ENCODE measurements at regions not wholly inside any gene's neighbourhood (a gene's known extent, or its start where the extent isn't known, plus 50 kb on each side); places are given as distances from the start of the nearest gene placed in this dataset.

DNA sequence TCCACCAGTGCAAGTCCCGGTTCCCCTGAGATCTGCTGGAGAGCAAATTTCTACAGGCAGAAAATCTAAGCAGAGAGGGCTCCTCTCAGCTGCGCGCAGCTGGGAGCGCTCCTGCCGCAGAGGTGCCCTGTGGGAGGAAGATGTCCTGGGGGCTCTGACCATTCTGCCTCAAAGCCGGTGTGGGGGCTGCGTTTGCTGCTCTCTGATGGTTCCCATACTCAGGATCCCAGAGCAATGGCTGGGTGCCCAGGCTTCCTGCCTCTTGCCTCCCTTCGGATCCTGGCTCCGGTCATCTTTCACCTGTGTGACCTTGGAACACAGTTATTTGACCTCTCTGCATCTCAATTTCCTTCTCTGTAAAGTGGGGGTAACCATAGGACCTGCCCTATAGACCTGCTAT lies 434.2 kb downstream of the ZNF521 start:
- DNase-seq = no peak

DNA sequence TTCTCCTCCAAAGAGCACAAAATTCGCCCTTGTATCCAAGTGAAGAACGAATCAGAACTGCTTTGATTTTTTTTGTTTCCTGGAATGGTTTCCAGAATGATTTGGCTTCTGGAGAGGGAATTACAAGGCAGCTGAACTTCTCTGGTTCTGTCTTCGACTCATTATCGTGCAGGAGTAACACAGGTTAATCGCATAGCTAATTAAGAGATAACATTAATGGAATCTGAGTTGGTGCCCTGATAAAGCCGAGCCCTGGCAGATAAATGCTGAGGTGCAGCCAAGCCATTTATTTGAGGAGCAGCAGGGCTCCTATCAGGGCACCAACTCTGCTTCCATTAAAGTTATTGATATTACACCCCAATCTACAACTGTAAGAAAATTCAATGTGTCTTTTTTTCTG lies 433.7 kb downstream of the ZNF521 start:
- no peak for DNase-seq

DNA sequence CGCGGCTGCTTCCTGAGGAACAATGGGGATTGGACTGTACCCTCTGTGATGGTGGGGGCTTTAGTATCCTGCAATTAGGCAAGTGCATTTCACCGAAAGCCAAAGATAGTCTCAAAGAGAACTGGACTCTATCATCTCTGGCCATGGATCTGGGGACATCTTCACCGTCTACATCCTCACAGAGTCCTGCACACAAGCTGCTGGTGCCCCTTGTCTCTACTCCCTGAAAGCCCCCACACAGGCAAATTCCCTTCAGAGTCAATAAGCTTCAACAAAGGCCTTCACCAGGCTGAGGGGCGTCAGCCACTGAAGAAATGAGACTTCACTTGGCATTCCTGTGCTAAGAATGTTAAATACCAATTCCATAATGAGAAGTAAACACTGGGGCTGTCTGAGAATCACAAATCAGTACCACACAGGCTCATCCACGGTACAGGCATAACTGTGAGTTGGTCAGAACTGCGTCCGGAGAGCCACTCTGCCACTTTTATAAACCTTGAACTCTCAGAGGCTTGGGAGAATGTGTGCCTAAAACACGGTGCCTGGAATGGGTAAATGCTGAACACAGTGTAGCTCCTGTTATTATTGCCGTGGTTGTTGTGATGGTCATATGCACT lies 432.7 kb downstream of the ZNF521 start:
- DNase-seq = no peak

DNA sequence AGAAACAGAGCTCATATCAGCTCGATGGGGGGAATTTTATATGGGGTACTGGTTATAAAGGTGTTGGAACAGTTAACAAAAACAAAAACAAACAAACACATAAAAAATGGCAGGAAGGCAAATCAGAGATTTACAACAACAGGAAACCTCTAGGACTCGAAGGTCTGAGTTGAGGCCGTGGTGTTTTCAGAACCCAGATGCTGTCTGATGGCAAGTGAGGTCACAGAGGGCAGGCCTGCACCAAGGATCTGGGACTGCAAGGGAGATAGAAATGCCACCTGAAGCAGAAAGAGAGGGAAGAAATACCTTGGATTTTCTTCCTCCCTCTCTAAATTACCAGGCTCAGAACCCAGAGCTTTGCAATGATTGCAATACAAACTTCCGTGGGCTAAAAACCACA lies 429.5 kb downstream of the ZNF521 start:
- DNase-seq = no peak

DNA sequence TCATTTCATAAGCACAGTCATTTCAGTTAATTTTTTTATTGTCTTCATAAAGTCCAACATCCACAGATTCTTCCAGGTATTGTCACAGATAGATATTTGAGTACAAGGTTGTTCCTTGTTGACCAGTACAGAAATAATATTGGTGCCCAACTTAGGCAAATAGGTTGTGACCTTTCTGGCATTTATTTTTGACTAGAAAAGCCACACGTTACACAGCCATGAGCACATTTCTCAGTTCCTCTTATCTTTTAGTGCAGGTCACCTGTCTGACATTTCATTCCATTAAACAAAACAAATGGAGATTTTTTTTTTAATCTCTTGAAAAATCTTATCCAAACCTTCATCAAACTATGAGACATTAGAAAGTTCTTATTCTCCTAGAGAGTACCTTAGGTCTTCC lies 428.8 kb downstream of the ZNF521 start:
- DNase-seq = no peak

DNA sequence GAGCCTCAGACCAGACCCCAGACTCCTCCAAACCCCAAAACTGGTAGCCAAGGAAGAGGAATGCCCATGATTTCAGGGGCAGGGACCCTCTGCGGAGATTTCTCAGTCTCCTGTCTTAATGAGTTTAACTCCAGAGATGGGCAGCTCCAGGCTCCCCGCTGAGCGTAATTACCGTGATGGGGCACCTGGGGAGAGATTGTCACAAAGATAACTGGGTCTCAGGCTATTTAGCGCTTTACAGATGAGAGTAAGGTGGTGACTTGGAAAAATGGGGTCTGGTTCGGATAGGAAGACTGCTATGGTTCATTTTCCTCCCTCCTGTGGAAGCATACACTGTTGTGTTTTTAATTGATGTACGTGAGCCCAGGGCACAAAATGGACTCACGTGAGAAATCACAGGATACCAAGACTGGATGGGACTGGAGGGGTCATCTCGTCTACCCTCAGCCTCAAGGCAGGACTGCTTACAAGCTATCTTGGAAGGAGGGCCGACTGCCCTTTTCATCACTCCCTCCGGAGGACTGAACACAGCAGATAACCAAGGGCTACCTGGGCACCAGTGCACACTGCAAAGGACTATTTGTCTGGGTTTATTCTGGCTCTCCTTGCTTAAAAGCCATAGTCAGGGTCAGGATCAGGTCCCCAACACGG lies 427.8 kb downstream of the ZNF521 start:
- no peak for DNase-seq

DNA sequence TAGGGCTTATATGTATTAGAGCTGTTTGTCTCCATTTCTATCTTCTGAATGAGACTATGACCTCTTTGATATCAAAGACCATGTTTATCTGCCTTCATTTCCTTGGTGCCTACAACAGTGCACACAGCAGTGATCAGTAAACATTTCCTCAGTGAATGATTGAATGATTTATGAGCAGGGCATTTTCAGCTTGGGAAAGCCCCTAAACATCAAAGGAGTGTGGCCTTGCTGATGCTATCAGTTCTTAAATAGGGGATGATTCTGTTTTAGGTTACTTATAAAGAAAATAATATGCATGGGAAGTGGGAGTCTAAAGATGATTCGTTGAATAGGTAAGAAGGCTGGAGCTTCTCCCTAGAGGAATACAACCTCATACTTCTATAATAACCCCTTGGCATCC lies 425.3 kb downstream of the ZNF521 start:
- DNase-seq = no peak

DNA sequence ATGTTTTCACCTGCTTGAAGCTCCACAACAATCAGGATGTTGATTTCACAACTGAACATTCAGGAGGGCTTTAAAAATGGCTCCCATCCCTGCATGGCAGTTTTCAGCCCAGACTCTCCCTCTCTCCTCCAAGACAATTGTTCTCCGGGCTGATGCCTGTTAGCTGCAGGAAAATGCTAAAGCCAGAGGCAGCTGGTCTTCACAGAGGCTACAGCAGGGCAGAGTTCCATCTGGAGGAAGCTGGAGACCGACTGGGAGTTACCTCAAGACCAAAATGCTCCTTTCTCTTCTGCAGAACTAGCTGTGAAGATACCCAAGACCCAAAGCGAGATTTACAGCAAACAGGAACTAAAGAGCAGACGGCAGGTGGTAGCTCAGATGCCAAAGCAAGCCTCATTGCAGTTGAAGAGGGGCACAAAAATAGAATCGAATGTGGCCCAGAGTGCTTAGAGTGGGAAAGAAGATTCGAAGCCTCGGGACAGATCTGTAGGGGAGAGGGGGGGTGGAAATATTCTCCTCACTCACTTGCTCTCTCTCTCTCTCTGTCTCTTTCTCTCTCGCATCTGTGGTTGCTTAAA lies 423.6 kb downstream of the ZNF521 start:
- no peak for DNase-seq

DNA sequence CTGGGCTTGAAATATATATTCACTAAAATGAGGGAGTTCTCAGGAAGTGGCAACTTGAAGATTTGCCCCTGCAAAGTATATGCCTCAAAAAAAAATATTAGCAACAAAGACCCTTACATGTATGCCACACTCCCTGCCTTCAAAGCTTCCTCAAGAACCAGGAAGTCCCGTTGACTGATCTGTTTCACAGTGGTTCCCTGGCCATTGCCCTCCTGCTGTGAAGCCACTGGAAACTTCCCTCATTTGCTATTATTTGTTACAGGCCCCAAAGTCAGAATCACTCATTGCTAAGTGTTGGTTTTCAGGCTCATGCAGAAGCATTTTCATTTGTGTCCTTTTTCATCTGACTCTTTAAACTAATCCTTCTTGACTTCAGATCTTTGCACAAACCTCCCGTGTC lies 421.5 kb downstream of the ZNF521 start:
- DNase-seq = no peak

DNA sequence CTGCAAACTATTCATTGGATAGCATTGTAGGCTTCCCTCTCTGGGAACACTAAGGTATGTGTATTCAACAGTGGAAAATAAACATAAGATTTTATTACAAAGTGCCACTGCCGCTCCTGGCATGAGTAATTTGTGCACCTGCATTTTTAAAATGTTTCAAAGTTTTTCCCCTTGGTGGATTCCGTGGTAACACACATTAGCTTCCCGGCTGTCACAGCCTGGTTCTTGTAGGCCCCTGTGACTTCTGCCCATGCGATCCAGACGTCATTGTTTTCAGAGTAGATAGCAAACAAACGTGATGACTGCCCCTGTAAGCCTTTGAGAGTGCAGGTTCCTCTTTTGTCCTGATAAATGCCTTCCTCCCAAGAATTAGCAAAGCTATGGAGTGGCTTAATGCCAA lies 421.0 kb downstream of the ZNF521 start:
- no peak for DNase-seq

DNA sequence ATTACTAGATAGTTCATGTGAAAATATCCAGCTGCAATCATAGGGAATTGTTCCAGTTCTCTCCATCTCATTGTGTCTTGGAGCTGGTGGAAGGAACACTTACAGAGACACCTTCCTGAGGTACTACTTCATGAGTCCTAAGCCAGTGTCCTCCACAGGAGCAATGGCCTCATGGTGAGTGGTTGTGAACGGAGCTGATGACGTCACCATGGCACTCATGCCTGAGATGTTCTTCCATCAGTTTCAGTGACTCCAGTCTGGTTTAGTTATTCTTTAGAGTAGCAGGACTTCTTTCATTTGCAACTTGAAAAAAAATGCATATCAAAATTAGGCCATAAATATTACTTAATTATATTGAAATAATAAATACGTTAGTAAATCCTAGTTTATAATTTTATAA lies 418.6 kb downstream of the ZNF521 start:
- no peak for DNase-seq

DNA sequence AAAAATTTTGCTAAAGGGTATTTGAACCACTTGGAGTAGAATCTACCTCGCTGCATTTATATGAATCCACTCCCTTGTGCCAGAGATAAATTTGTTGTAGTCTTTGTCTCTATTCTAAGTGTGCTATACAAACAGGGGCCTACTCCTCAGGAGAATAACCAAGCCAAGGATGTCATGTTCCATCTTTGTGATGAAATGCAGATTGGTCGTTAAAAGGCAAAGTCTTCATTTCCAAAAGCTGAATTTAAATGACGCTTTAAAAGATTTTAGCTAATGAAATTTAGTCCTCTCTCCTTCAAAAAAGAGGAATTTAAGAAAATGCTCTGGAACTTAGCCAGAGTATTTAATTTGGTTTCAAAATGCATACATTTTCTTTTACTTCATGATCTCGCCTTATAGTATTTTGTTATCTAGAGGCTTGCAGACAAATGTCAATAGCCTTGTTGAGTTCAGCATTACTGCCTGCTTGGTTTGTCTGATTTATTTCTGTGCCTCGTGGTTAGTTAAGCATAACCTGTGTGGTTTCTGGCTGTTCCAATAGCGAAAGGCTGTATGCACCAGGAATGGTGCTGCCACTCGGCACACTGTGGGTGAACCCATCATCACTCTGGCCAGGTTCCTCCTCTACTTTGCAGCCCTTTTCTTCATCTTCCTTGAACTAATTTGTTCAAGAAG lies 417.6 kb downstream of the ZNF521 start:
- no peak for DNase-seq

DNA sequence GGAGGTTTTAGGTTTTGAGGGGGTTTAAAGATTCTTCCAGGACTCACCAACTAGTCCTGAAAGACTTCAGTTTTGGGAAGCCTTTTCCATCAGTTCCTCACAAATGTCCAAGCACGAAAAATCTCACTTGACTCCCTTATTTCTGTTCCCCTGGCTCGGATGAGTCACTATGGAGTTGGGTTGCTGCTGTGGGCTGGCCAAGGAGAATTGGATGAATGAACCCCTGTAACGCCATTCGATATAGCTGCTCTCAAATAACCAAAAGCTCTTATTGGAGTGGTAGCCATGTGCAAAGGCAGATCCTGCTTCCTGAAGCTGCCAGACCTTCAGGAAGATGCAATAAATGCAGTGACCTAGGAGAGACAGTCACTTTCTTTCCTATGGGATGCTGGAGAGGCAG lies 417.0 kb downstream of the ZNF521 start:
- DNase-seq = no peak

DNA sequence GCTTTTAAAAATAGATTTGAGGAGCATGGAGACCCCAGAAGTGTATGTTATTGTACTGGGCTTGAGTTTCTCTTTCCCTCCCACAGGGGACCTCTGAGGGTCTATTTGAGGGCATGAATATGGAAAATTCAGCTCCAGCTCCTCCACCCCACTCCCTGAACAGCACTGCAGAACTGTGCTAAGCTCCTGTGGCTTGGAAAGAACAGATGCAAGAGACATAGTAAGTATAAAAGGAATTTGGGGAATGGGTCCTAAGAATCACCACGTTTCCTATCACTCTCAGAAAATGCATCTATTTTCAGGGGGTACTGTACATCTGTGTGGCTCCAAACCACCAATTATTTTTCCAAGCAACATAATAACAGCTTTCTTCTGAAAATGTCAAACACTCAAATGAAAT lies 416.1 kb downstream of the ZNF521 start:
- DNase-seq = no peak

DNA sequence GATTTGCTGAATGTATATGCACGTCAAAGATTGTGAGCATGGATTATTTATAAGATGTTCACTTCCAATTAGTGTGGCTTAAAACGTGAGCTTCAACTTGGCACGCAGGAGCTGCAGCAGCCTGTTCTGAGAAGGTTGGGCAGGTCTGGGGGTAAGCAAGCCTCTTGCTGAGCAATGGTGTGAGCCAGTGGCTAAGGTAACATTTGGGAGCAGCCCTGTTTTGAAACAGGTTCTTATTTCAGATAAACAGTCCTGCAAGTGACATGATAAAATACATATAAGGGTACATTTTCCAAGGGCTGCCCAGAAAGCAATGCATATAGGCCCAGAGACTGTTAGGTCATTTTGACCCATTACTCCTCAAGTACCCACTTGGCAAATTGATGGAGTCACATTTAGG lies 415.3 kb downstream of the ZNF521 start:
- no peak for DNase-seq

DNA sequence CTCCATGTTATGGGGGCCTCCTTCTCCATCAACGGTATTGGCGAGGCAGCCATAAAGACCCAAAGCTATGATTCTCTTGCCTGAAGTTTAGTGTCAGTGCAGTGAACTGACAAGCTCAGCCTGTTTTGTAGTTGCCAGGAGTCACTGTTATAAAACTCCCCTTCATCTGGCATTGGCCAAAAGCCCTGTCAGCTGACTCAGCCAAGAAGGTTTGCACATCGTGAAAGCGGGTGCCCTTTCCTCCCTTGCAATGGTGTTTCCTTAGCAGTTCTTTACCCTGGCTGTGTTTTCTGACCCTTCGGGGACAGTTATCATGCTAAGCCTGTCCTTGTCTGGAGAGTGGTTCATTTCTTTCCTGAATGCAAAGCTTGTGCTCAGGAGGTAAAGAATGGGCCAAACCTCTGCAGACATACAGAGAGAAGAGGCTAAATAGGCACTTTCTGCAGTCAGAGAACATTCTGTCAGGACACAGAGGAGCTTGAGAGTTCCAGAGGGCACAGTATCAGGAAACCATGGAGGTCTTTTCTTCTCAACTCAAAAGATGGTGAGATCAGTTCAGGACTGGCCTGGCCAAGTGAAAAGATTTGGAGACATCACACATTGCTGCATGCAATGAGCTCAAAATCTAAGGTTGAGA lies 414.2 kb downstream of the ZNF521 start:
- no peak for DNase-seq

DNA sequence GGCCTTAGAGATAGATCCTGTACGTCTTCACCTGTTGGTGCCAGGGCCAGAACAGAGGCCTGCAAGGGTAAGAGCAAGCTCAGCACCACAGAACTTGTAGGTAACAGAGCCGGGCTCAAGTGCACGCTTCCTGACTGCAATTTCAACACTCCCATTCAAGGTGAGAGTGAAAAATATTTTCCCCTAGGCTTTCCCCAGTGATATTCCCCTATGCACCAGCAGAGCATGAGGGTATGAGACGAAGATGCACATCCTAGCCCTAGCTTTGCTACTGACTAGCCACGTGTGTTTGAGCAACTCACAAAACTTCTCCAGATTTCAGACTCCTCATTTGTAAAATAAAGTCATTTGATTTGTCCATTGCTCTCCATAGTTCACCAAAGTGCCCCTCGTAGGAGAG lies 411.6 kb downstream of the ZNF521 start:
- no peak for DNase-seq

DNA sequence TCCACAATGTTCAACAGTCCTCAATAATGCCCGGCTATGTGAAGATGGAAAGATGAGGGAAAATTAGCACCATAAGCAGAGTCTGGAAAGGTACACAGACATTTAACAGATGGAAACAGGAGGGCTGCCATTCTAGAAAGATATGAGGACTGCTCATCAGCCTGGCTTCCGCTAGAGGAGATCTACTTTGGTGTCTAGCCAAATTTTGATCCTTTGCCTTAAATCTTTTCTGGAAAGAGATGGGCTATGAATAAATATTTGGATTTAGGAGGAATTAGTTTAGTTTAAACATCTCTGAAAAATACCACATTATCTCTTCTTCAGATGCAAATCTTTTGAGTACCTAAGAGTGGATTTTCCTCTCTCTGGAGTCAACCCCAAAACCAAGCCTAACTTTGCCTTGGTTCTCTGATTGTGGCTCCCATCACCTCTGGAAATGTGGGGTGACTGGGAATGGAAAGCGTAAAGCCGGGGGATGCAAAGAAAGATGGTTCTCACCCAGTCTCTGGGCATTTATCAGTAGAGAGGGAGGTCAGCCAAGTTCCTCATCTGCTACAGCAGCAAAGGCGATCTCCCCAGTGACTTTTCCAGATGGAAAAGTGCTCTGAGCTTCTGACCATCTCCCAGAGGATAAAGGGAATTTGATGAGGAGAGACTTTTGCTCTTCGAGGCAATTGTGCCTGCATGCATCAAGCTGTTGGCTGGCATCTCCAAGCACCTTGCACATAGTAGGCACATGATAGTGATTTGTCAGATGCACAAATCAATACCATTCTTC lies 410.6 kb downstream of the ZNF521 start:
- DNase-seq = no peak

DNA sequence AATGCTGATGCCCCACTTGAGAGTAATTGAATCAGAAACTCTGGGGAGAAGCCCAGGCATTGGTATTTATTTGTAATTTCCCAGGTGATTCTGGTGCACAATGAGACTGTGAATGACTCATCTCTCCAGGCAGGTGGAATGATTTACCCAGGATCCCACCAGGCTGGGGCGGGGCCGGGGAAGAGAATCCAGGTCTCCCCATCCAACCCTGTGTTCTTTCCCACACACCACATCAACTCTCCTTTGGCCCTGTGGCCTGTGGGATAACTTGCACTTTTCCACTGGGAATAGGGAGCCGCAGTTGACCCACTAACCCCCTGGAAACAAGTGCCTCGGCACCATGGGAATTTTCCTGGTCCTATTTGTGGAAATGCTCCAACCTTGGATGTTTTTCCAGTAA lies 409.8 kb downstream of the ZNF521 start:
- no peak for DNase-seq

DNA sequence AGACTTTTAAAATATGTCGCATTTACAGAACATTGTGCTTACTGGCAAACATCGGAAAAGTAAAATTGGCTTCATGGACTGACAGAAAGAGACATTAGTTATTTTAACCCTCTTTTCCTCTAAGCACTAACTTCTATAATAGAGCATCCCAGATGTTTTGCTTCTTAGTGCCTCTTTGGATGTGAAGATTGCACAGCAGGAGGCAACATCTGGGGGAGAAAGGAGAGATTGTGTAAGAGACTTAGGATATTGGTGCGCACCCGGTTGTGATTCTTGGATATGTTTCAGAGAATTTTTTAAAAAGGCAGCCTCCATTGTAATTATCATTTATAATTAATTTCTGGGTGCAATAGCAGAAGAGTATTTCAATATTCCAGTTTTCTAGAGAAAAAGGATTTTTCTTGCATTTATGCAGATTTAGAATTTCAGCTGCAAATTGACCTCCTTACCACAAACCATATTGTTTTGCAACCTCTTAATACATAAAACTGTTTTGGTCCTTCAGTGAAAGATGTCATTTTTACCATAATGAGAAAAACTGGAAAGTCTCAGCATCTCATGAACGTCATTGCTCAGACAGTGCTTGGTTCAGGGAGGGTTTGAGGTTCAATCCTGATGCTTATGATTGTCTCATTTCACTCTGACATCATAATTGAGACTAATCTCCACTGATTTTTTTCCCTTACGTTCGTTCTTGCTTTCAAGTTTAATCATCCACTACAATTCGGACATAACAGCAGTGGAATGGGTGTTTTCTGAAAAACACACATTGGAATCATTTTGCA lies 404.3 kb downstream of the ZNF521 start:
- DNase-seq = no peak

DNA sequence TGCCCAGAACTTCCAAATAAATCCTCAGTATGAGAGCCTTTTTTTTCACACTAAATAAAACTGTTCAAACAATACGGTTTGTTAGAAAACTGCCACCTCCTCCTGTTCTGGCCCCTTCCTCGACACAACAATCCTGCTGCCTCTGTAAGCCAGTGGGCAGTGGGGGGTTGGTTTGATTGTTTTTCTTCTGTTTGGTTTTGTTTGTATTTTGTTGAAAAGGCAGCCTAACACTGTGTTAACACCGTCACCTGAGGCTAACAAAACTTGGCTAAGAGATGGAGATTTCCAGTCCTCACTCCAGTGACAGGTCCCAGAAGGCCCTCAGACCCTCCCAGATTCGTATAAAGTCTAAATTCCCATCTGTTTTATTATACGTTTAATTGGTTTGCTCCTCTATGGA lies 402.1 kb downstream of the ZNF521 start:
- DNase-seq = no peak

DNA sequence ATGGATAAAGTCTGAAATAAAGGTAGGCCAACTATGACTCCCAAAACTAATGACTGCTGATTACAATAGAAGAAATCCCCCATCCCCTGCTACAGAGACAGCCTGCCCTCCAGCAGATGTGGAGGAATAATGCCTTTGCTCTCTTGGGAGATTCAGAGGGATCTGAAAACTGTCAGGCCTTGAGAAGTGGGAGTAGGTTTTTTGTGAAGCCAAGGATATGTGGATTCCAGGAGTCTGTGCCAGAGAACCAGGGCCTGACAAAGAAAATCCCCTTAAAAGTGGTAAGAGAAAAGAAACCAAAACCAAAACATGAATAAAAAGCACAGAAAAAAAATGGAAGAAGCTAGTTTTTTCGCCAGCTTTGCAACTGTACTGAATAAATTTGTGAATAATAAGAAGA lies 397.6 kb downstream of the ZNF521 start:
- DNase-seq = no peak
